OCI-LY3 (cell line): ENCODE measurements at regions not wholly inside any gene's neighbourhood (a gene's known extent, or its start where the extent isn't known, plus 50 kb on each side); places are given as distances from the start of the nearest gene placed in this dataset.

ENCODE experiments used
- H2AFZ ChIP-seq: fragments of 200-600, 300-600 bp; shearing (Covaris generic); 2 replicates; pipeline ENCODE4 v1.6.0; 2014; ENCODE audit warnings: antibody characterized with exemption, low read depth, low read length
- H3K27ac ChIP-seq: fragments of 200-600, 300-600 bp; sonication (generic); 2 replicates; pipeline ENCODE4 v1.5.1; 2014; ENCODE audit warnings: mild to moderate bottlenecking, low read length, moderate library complexity, mixed read lengths
- H3K27me3 ChIP-seq: fragments of 200-600, 300-600 bp; sonication (generic); 2 replicates; pipeline ENCODE4 v1.6.1; 2014; ENCODE audit warnings: low read depth, low read length, mixed read lengths
- H3K36me3 ChIP-seq: fragments of 200-600, 300-600 bp; sonication (generic); replicated peaks from 2 replicates; pipeline ENCODE3; 2014; ENCODE audit warnings: low read depth, low read length, mixed read lengths
- H3K4me1 ChIP-seq: fragments of 300-600, 200-600 bp; sonication (generic); 2 replicates; pipeline ENCODE4 v1.6.1; 2014; ENCODE audit warnings: low read length, mixed read lengths
- H3K4me2 ChIP-seq: fragments of 200-600, 300-600 bp; sonication (generic); 2 replicates; pipeline ENCODE4 v1.6.1; 2014; ENCODE audit warnings: low read length, mixed read lengths
- H3K4me3 ChIP-seq: fragments of 300-600, 200-600 bp; sonication (generic); 2 replicates; pipeline ENCODE4 v1.5.1; 2014; ENCODE audit warnings: antibody characterized with exemption, mild to moderate bottlenecking, low read length, moderate library complexity
- H3K79me2 ChIP-seq: fragments of 300-600, 200-600 bp; shearing (Covaris generic); 2 replicates; pipeline ENCODE4 v1.6.1; 2014; ENCODE audit warnings: mild to moderate bottlenecking, low read length, mixed read lengths
- H3K9ac ChIP-seq: fragments of 300-600, 200-600 bp; shearing (Covaris generic); 2 replicates; pipeline ENCODE4 v1.6.0; 2014; ENCODE audit warnings: mild to moderate bottlenecking, low read length, moderate library complexity
- H3K9me3 ChIP-seq: fragments of 200-600, 300-600 bp; shearing (Covaris generic); 2 replicates; pipeline ENCODE4 v1.6.1; 2014; ENCODE audit warnings: low read length, mixed read lengths; ENCODE audit not compliant: insufficient read depth
- H4K20me1 ChIP-seq: fragments of 200-600, 300-600 bp; sonication (generic); 2 replicates; pipeline ENCODE4 v1.6.1; 2016; ENCODE audit warnings: low read length, mixed read lengths; ENCODE audit not compliant: insufficient read depth
- EZH2phosphoT487 ChIP-seq: fragments of 200-600 bp; shearing (Covaris generic); IDR thresholded peaks from 2 replicates; pipeline ENCODE4 v1.6.1; 2018; ENCODE audit warnings: antibody characterized with exemption, mixed run types, low read depth
- TF ChIP-seq, protein P1 (sequence below): fragments of 200-600, 300-600 bp; sonication (generic); IDR thresholded peaks from 2 replicates; pipeline ENCODE4 v1.5.1; 2014; ENCODE audit warnings: antibody characterized with exemption, low read length, low read depth

- H3K4me1 ChIP-seq = no peaks in the 10 kb centered on the region
- no peak overlapping the region for H3K9ac ChIP-seq
- H3K4me2 ChIP-seq = no peak overlapping the region
- no peaks in the 10 kb centered on the region for H3K36me3 ChIP-seq
- H3K27ac ChIP-seq = no peak overlapping the region
- H3K4me3 ChIP-seq = no peak overlapping the region
- H2AFZ ChIP-seq = no peak overlapping the region
- no peaks in the 10 kb centered on the region for H4K20me1 ChIP-seq
- no peaks in the 10 kb centered on the region for H3K9me3 ChIP-seq
- TF ChIP-seq, protein P1, sequence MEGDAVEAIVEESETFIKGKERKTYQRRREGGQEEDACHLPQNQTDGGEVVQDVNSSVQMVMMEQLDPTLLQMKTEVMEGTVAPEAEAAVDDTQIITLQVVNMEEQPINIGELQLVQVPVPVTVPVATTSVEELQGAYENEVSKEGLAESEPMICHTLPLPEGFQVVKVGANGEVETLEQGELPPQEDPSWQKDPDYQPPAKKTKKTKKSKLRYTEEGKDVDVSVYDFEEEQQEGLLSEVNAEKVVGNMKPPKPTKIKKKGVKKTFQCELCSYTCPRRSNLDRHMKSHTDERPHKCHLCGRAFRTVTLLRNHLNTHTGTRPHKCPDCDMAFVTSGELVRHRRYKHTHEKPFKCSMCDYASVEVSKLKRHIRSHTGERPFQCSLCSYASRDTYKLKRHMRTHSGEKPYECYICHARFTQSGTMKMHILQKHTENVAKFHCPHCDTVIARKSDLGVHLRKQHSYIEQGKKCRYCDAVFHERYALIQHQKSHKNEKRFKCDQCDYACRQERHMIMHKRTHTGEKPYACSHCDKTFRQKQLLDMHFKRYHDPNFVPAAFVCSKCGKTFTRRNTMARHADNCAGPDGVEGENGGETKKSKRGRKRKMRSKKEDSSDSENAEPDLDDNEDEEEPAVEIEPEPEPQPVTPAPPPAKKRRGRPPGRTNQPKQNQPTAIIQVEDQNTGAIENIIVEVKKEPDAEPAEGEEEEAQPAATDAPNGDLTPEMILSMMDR = no peak
- no peak for TF ChIP-seq EZH2phosphoT487
- no peaks in the 10 kb centered on the region for H3K79me2 ChIP-seq
- H3K27me3 ChIP-seq = no peaks in the 10 kb centered on the region
Observed at GRCh38 chr5:89371646-89372045, 488.7 kb upstream of the MEF2C start.

DNA sequence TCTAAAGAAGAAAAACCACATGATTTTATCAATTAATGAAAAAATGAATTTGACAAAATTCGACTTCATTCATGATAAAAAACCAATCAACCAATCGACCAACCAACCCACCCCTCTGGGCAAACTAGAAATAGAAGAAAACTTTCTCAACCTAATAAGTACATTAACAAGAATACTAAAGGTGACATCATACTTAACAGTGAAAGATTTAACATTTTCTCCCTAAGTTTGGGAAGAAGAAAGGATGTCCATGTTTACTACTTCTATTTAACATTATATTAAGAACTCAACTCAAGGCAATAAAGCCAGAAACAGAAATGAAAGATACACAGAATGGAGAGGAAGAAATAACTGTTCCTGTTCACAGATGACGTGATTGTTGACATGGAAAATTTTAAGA lies 476.1 kb upstream of the MEF2C start:
- no peak overlapping the region for H3K4me3 ChIP-seq
- no peak overlapping the region for H3K27ac ChIP-seq
- no peak overlapping the region for H3K9ac ChIP-seq
- H3K9me3 ChIP-seq = no peaks in the 10 kb centered on the region
- no peak overlapping the region for H2AFZ ChIP-seq
- H3K36me3 ChIP-seq = no peaks in the 10 kb centered on the region
- TF ChIP-seq EZH2phosphoT487 = no peak
- TF ChIP-seq, protein P1 = no peak
- no peak overlapping the region for H3K4me2 ChIP-seq
- H4K20me1 ChIP-seq = no peaks in the 10 kb centered on the region
- H3K4me1 ChIP-seq = peaks cover 4% of the 10 kb centered on the region
- no peaks in the 10 kb centered on the region for H3K27me3 ChIP-seq
- H3K79me2 ChIP-seq = no peaks in the 10 kb centered on the region

DNA sequence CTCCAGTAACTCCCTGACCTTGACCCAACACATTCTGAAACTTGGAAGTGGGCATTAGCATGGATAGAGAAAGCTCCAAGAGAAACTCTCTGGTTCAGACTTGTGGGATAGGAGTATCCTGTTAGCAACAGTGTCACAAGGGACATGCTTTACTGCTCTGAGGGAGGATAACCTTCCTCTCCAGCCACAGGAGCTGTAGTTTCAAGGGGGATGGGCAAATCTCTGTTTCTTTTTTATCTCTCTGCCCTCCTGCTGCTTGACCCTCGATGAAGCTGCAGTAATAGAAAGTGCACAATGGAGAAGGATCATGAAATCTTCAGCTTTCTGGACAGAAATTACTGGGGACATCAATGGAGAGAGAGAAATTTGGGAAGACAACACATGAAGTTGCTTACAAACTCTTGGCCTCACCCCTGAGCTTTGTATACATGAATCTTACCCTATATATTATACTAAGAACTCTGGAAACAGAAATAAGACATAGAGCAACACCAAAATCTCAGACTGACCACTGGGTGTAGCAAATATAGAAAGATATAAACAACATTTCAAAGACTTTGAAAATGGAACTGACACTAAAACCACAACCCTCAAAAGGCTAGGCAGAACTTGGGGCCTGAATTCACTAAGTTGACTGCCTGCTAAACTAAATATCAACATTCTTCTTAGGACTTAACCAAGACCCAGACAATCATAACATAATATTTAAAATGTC lies 471.0 kb upstream of the MEF2C start:
- Histone ChIP-seq H3K4me2 (no peak overlapping the region), H3K27ac (no peak overlapping the region), H4K20me1 (no peaks in the 10 kb centered on the region), H3K4me1 (peaks cover 20% of the 10 kb centered on the region), H3K36me3 (no peaks in the 10 kb centered on the region), H2AFZ (no peak overlapping the region; the same call in 1 of the 2 replicates), H3K9me3 (no peaks in the 10 kb centered on the region), H3K27me3 (no peaks in the 10 kb centered on the region), H3K79me2 (no peaks in the 10 kb centered on the region), H3K9ac (no peak overlapping the region), H3K4me3 (no peak overlapping the region)
- TF ChIP-seq, protein P1 = no peak
- no peak for TF ChIP-seq EZH2phosphoT487

DNA sequence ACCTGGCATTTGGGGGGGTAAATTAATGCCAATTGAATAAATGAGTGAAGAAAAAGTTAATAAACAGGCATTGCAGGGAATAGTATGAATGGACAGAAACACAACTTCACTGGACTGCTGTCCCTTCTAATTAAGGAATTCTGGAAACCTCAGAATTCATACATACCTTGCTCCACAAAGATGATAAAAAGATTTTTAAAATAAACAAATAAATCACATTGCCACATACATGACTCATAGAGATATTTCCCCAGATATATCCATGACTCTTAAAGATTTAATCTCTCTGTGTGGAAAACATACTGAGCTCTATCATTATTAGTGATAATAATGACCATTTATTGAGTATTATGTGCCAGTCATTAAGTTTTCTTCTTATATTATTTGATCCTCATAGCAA lies 469.0 kb upstream of the MEF2C start:
- TF ChIP-seq, protein P1 = no peak
- TF ChIP-seq EZH2phosphoT487 = no peak
- no peaks in the 10 kb centered on the region for H3K27me3 ChIP-seq
- H4K20me1 ChIP-seq = no peaks in the 10 kb centered on the region
- H3K4me2 ChIP-seq = no peak overlapping the region
- H3K9me3 ChIP-seq = no peaks in the 10 kb centered on the region
- H3K36me3 ChIP-seq = no peaks in the 10 kb centered on the region
- no peaks in the 10 kb centered on the region for H3K79me2 ChIP-seq
- no peak overlapping the region for H3K4me3 ChIP-seq
- H3K9ac ChIP-seq = no peak overlapping the region
- no peak overlapping the region for H3K27ac ChIP-seq
- peaks cover 20% of the 10 kb centered on the region for H3K4me1 ChIP-seq
- no peak overlapping the region for H2AFZ ChIP-seq
